Astrocyte (in vitro differentiated cells and primary cell): ENCODE measurements at regions not wholly inside any gene's neighbourhood (a gene's known extent, or its start where the extent isn't known, plus 50 kb on each side); places are given as distances from the start of the nearest gene placed in this dataset.
A peak's percentile ranks its signal among the peaks of the same experiment; 100 is the strongest.
"Not testable (repeated sequence)": the region's sequence is repeated elsewhere in the genome, so short reads cannot be mapped to it uniquely, and the experiment has no call there.

Experiments
- DNase-seq: peaks from one replicate; pipeline ENCODE4 v3.0.0-alpha.2; 2010; ENCODE audit warnings: low read depth
- FAIRE-seq: peaks from 2 replicates; lab custom pipeline; 2011; peaks lifted over from hg19 to GRCh38; lab: Jason Lieb, UNC
- H2AFZ ChIP-seq: 2 replicates; pipeline ENCODE4 v1.6.0; 2012; ENCODE audit warnings: low read depth, low read length, inconsistent platforms
- H3K27ac ChIP-seq: 2 replicates; pipeline ENCODE4 v1.5.1; 2011; ENCODE audit warnings: low read depth, low read length, inconsistent platforms
- H3K27me3 ChIP-seq: 2 replicates; pipeline ENCODE4 v1.6.0; 2011; ENCODE audit warnings: low read length, inconsistent platforms; ENCODE audit not compliant: insufficient read depth
- H3K36me3 ChIP-seq: 2 replicates; pipeline ENCODE4 v1.5.1; 2011; ENCODE audit warnings: low read length, inconsistent platforms; ENCODE audit not compliant: insufficient read depth
- H3K4me1 ChIP-seq: 2 replicates; pipeline ENCODE4 v1.5.1; 2011; ENCODE audit warnings: low read length, inconsistent platforms; ENCODE audit not compliant: insufficient read depth
- H3K4me2 ChIP-seq: 2 replicates; pipeline ENCODE4 v1.6.0; 2012; ENCODE audit warnings: low read length, inconsistent platforms
- H3K4me3 ChIP-seq: 2 replicates; pipeline ENCODE4 v1.5.1; 2011; ENCODE audit warnings: low read depth, mild to moderate bottlenecking, low read length, inconsistent platforms; ENCODE audit not compliant: insufficient read depth
- H3K79me2 ChIP-seq: 2 replicates; pipeline ENCODE4 v1.6.0; 2012; ENCODE audit warnings: mild to moderate bottlenecking, low read length, inconsistent platforms; ENCODE audit not compliant: insufficient read depth
- H3K9ac ChIP-seq: 2 replicates; pipeline ENCODE4 v1.6.0; 2012; ENCODE audit warnings: mild to moderate bottlenecking, low read length, inconsistent platforms
- H3K9me3 ChIP-seq: 2 replicates; pipeline ENCODE4 v1.5.1; 2012; ENCODE audit warnings: low read depth, mild to moderate bottlenecking, low read length, inconsistent platforms; ENCODE audit not compliant: insufficient read depth
- H4K20me1 ChIP-seq: 2 replicates; pipeline ENCODE4 v1.6.0; 2012; ENCODE audit warnings: low read length, inconsistent platforms; ENCODE audit not compliant: insufficient read depth
- H3K27ac Mint-ChIP-seq: one replicate; pipeline ENCODE4 v1.8.0; 2021; ENCODE audit warnings: mild to moderate bottlenecking, mixed read lengths; ENCODE audit not compliant: unreplicated experiment
- H3K27me3 Mint-ChIP-seq: one replicate; pipeline ENCODE4 v1.8.0; 2021; ENCODE audit warnings: low read depth, mixed read lengths; ENCODE audit not compliant: unreplicated experiment
- H3K36me3 Mint-ChIP-seq: one replicate; pipeline ENCODE4 v1.8.0; 2021; ENCODE audit warnings: low read depth, mixed read lengths; ENCODE audit not compliant: unreplicated experiment
- H3K4me1 Mint-ChIP-seq: one replicate; pipeline ENCODE4 v1.8.0; 2021; ENCODE audit warnings: low read depth, mixed read lengths; ENCODE audit not compliant: unreplicated experiment
- H3K4me3 Mint-ChIP-seq: one replicate; pipeline ENCODE4 v1.8.0; 2021; ENCODE audit warnings: mild to moderate bottlenecking, moderate library complexity, mixed read lengths; ENCODE audit not compliant: unreplicated experiment
- H3K9me3 Mint-ChIP-seq: one replicate; pipeline ENCODE4 v1.8.0; 2021; ENCODE audit warnings: mild to moderate bottlenecking, mixed read lengths; ENCODE audit not compliant: unreplicated experiment
- EZH2 ChIP-seq: IDR thresholded peaks from 2 replicates; pipeline ENCODE4 v1.6.1; 2012; ENCODE audit warnings: mild to moderate bottlenecking, low read length, inconsistent platforms; ENCODE audit not compliant: insufficient read depth
- TF ChIP-seq, protein P1 (sequence below): IDR thresholded peaks from 2 replicates; pipeline ENCODE4 v1.5.1; 2011; ENCODE audit warnings: low read depth, mild to moderate bottlenecking, inconsistent platforms, low read length, moderate library complexity; ENCODE audit not compliant: insufficient read depth

DNA sequence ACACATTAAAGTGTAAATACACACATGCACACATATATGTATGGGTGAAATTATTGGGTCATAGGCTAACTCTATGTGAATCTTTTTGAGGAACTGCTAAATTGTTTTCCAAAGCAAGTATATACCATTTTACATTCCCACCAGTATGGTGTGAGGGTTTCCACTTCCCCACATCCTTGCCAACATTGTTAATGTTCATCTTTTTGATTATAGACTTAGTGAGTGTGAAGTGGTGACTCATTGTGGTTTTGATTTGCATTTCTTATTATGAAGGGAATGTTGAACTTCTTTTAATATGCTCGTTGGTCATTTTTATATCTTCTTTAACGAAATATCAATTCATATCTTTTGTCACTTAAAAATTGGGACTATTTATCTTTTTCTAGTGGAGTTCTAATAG is 181.8 kb upstream of the GCFC2 start:
- FAIRE-seq = no peak

GRCh38 chr2:75882530-75882929 is 171.8 kb upstream of the GCFC2 start:
- no peak overlapping the region for H3K4me3 Mint-ChIP-seq
- H3K9me3 Mint-ChIP-seq = no peaks in the 10 kb centered on the region

More for the DNA sequence above, 181.8 kb upstream of the GCFC2 start:
- H3K9me3 ChIP-seq = no peaks in the 10 kb centered on the region
- H3K27ac ChIP-seq = no peak overlapping the region
- no peaks in the 10 kb centered on the region for H3K79me2 ChIP-seq
- H3K9ac ChIP-seq = no peak overlapping the region
- no peaks in the 10 kb centered on the region for H3K36me3 Mint-ChIP-seq
- DNase-seq = peak; percentile 2
- H3K4me1 Mint-ChIP-seq = no peaks in the 10 kb centered on the region
- H3K27me3 ChIP-seq = no peaks in the 10 kb centered on the region
- H3K36me3 ChIP-seq = no peaks in the 10 kb centered on the region
- no peak overlapping the region for H3K4me3 ChIP-seq
- peaks cover 2% of the 10 kb centered on the region for H3K27me3 Mint-ChIP-seq
- no peak overlapping the region for H3K4me3 Mint-ChIP-seq
- TF ChIP-seq, protein P1, sequence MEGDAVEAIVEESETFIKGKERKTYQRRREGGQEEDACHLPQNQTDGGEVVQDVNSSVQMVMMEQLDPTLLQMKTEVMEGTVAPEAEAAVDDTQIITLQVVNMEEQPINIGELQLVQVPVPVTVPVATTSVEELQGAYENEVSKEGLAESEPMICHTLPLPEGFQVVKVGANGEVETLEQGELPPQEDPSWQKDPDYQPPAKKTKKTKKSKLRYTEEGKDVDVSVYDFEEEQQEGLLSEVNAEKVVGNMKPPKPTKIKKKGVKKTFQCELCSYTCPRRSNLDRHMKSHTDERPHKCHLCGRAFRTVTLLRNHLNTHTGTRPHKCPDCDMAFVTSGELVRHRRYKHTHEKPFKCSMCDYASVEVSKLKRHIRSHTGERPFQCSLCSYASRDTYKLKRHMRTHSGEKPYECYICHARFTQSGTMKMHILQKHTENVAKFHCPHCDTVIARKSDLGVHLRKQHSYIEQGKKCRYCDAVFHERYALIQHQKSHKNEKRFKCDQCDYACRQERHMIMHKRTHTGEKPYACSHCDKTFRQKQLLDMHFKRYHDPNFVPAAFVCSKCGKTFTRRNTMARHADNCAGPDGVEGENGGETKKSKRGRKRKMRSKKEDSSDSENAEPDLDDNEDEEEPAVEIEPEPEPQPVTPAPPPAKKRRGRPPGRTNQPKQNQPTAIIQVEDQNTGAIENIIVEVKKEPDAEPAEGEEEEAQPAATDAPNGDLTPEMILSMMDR = no peak
- no peak for TF ChIP-seq EZH2
- H3K4me1 ChIP-seq = no peaks in the 10 kb centered on the region
- H2AFZ ChIP-seq = no peak overlapping the region
- H4K20me1 ChIP-seq = no peaks in the 10 kb centered on the region
- H3K9me3 Mint-ChIP-seq = no peaks in the 10 kb centered on the region
- H3K27ac Mint-ChIP-seq = no peak overlapping the region
- H3K4me2 ChIP-seq = no peak overlapping the region

DNA sequence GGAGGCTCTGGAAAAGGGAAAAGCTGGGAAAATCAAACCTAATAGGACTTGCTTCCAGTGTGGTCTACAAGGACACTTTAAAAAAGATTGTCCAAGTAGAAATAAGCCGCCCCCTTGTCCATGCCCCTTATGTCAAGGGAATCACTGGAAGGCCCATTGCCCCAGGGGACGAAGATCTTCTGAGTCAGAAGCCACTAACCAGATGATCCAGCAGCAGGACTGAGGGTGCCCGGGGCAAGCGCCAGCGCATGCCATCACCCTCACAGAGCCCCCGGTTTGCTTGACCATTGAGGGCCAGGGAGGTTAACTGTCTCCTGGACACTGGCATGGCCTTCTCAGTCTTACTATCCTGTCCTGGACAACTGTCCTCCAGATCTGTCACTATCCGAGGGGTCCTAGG is 164.9 kb upstream of the GCFC2 start:
- not testable (repeated sequence) for DNase-seq, H3K36me3 ChIP-seq, H3K27me3 ChIP-seq, H3K27ac Mint-ChIP-seq, H4K20me1 ChIP-seq, H3K4me2 ChIP-seq, H3K36me3 Mint-ChIP-seq, H3K4me1 ChIP-seq, H3K9ac ChIP-seq, H2AFZ ChIP-seq, H3K79me2 ChIP-seq, H3K4me1 Mint-ChIP-seq, H3K9me3 Mint-ChIP-seq, H3K27me3 Mint-ChIP-seq, FAIRE-seq, H3K4me3 Mint-ChIP-seq, H3K4me3 ChIP-seq, H3K9me3 ChIP-seq, H3K27ac ChIP-seq

More at GRCh38 chr2:75882530-75882929, 171.8 kb upstream of the GCFC2 start:
- H4K20me1 ChIP-seq = no peaks in the 10 kb centered on the region
- no peaks in the 10 kb centered on the region for H3K79me2 ChIP-seq
- no peaks in the 10 kb centered on the region for H3K9me3 ChIP-seq
- no peak overlapping the region for H3K27ac ChIP-seq
- H3K4me1 ChIP-seq = no peaks in the 10 kb centered on the region
- H3K27me3 Mint-ChIP-seq = no peaks in the 10 kb centered on the region
- TF ChIP-seq, protein P1 = no peak
- no peak overlapping the region for H3K4me3 ChIP-seq
- no peak overlapping the region for H3K9ac ChIP-seq
- H3K27me3 ChIP-seq = no peaks in the 10 kb centered on the region
- H3K4me1 Mint-ChIP-seq = no peaks in the 10 kb centered on the region
- H3K4me2 ChIP-seq = no peak overlapping the region
- H2AFZ ChIP-seq = no peak overlapping the region
- H3K27ac Mint-ChIP-seq = no peak overlapping the region
- no peak for DNase-seq
- no peaks in the 10 kb centered on the region for H3K36me3 ChIP-seq
- H3K36me3 Mint-ChIP-seq = no peaks in the 10 kb centered on the region
- FAIRE-seq = no peak

DNA sequence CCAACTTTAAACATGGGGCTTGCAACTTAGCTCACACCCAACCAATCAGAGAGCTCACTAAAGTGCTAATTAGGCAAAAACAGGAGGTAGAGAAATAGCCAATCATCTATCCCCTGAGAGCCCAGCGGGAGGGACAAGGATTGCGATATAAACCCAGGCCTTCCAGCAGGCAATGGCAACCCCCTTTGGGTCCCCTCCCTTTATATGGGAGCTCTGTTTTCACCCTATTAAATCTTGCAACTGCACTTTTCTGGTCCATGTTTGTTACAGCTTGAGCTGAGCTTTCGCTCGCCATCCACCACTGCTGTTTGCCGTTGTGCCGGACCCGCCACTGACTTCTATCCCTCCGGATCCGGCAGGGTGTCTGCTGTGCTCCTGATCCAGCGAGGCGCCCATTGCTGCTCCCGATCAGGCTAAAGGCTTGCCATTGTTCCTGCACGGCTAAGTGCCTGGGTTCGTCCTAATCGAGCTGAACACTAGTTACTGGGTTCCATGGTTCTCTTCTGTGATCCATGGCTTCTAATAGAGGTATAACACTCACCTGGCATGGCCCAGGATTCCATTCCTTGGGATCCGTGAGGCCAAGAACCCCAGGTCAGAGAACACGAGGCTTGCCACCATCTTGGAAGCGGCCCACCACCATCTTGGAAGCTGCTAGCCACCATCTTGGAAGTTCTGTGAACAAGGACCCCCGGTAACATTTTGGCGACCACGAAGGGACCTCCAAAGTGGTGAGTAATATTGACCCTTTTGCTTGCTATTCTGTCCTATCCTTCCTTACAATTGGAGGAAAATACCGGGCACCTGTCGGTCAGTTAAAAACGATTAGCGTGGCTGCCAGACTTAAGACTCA is 161.3 kb upstream of the GCFC2 start:
- not testable (repeated sequence) for H3K9me3 ChIP-seq, H2AFZ ChIP-seq, H3K9me3 Mint-ChIP-seq, DNase-seq, H3K27me3 Mint-ChIP-seq, H3K4me1 Mint-ChIP-seq, H3K27me3 ChIP-seq, FAIRE-seq, H3K4me3 Mint-ChIP-seq, H3K4me3 ChIP-seq, H3K79me2 ChIP-seq, H3K9ac ChIP-seq, H3K4me2 ChIP-seq, H3K27ac Mint-ChIP-seq, H3K4me1 ChIP-seq, H3K27ac ChIP-seq, H3K36me3 ChIP-seq, H4K20me1 ChIP-seq, H3K36me3 Mint-ChIP-seq
